Astrocyte of the cerebellum (primary cell): ENCODE measurements at regions not wholly inside any gene's neighbourhood (a gene's known extent, or its start where the extent isn't known, plus 50 kb on each side); places are given as distances from the start of the nearest gene placed in this dataset.

Experiments used
- DNase-seq: peaks from one replicate; pipeline ENCODE4 v3.0.0-alpha.2; 2011; ENCODE audit warnings: low read depth
- H3K4me3 ChIP-seq: 2 replicates; pipeline ENCODE4 v1.5.1; 2011; ENCODE audit warnings: mild to moderate bottlenecking, low read depth, low read length, moderate library complexity
- in situ Hi-C: cut with HindIII; loops from 2 replicates; pipeline ENCODE4 v1.10.0; 2017; ENCODE audit warnings: low sequenced_read_pairs
- TF ChIP-seq, protein P1 (sequence below): IDR thresholded peaks from 2 replicates; pipeline ENCODE4 v1.5.1; 2012; ENCODE audit warnings: low read length, low read depth, moderate library complexity, mild to moderate bottlenecking; ENCODE audit errors: missing control alignments

DNA sequence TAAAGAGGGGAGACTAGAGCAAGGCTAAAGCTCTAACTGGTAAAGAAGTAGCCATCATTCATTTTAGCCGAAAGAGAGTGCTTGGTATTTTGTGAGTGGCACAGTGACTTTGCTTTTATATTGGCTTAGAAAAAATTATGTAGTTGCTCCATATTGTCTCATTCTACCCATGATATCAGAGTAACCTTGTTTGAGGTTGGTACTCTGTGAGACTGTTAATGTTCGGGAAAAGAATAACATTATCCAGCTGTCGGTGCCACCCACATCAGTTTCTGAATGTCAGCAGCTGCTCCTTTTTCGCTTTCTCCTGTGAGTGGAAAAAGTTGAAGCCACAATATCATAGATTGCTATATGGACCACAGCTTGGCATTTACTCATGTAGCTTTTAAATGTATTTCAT lies 376.4 kb upstream of the KCNN2 start:
- H3K4me3 ChIP-seq: no peak overlapping the region
- TF ChIP-seq, protein P1, sequence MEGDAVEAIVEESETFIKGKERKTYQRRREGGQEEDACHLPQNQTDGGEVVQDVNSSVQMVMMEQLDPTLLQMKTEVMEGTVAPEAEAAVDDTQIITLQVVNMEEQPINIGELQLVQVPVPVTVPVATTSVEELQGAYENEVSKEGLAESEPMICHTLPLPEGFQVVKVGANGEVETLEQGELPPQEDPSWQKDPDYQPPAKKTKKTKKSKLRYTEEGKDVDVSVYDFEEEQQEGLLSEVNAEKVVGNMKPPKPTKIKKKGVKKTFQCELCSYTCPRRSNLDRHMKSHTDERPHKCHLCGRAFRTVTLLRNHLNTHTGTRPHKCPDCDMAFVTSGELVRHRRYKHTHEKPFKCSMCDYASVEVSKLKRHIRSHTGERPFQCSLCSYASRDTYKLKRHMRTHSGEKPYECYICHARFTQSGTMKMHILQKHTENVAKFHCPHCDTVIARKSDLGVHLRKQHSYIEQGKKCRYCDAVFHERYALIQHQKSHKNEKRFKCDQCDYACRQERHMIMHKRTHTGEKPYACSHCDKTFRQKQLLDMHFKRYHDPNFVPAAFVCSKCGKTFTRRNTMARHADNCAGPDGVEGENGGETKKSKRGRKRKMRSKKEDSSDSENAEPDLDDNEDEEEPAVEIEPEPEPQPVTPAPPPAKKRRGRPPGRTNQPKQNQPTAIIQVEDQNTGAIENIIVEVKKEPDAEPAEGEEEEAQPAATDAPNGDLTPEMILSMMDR: no peak
- in situ Hi-C loops: no loop called here
- no peak for DNase-seq

DNA sequence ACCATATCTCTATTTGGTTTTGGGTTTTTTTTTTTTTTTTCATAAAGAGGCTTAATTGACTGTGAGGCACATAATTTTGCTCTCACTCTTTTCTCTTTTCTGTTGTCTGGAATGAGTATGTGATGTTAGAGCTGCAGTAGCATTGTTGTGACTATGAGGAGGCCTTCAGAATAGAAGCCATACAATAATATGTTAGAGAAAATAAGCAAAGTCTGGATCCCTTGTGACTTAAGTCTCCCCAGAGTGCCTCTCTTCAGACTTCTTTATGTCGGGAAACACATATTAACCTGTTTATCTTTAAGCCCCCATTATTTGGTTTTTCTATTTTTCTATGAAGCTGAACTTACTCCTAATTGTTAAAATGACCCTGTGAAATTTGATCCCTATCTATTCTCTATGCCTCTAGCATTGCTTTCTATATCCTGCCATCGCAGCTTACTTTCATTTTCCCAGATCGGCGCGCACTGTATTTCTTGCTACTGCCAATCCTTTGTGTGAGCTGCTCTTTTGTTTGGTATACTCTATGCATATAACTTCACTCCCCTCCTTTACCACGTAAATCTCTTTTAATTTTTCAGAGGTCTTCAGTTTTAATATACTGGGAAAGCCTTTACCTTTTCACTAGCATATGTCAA lies 372.5 kb upstream of the KCNN2 start:
- TF ChIP-seq, protein P1: no peak
- no peak for DNase-seq
- in situ Hi-C loops: no loop called here
- H3K4me3 ChIP-seq: no peak overlapping the region

DNA sequence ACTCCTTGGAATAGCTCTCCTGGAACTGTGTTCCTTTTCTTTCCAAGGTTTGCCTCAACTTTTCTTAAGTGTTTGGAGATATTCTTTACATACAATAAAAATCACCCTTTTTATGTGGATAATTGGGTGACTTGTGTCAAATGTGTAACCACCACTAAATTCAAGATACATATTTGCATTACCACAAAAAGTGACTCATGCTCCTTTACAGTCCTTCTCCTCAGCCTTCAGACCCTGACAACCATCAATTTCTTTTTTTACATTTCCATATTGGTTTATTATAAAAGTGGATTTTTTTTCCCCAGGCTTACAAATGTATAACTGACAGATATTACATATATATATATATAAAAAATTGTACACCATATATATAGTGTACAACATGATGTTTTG lies 372.0 kb upstream of the KCNN2 start:
- no peak overlapping the region for H3K4me3 ChIP-seq
- in situ Hi-C loops: no loop called here
- TF ChIP-seq, protein P1: no peak
- no peak for DNase-seq

DNA sequence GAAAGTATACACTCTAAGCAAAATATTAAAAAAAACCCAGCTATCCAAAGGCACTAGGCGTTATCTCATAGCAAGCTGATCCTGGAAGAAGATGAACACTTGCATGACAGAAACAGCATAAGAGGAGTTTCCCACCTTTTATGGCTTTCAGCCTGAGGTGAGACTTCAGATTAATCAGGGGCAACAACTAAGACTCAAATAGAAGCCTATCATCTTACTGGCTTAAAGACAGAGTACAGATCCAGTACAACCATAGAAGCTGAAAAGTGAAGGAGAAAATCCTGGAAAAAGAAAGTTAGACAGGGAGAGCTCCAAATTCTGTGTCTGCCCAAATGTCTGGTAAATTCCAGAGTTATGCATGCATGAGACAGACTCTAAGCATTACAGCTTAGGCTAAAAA lies 360.8 kb upstream of the KCNN2 start:
- in situ Hi-C loops: no loop called here
- DNase-seq: no peak
- no peak overlapping the region for H3K4me3 ChIP-seq
- TF ChIP-seq, protein P1: no peak

DNA sequence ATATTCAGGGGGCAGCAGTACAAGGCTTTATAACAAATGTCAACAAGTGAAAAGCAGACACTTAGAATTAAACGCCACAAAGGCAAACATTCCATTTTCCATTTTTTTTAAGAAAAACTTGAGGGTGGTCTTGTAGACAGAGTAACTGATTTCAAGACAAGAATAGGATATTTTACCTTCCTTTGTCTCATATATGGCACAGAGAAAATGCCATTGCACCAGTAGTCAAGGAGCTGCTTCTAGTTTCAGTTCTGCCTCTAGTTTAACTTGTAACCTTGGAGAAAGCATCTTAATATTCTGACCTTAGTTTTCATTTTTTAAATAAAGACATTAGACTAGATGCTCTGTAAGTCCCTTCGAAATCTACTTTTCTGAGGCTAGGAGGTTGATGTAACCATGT lies 355.3 kb upstream of the KCNN2 start:
- no peak overlapping the region for H3K4me3 ChIP-seq
- no peak for DNase-seq
- TF ChIP-seq, protein P1: no peak
- in situ Hi-C loops: no loop called here

DNA sequence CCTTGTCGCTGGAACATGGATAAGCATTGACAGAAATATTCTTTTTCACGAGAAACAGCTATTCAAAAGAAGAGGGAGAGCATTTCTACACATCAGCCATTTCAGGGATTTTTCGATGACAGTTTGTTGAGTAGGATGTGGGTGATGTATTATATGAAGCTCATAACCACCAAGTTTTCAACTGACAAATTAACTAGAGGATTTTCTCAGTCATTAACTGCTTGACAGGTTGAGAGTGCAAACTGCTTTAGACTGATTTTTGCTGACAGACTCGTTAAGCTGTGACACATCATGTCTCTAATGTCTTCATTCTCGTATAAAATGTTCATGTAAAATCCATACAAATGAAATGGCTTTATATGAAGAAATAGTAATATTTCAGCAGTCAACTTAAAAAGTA lies 354.2 kb upstream of the KCNN2 start:
- in situ Hi-C loops: no loop called here
- no peak overlapping the region for H3K4me3 ChIP-seq
- TF ChIP-seq, protein P1: no peak
- DNase-seq: no peak
